ENCODE measurements at regions not wholly inside any gene's neighbourhood (a gene's known extent, or its start where the extent isn't known, plus 50 kb on each side); places are given as distances from the start of the nearest gene placed in this dataset.

- TF ChIP-seq TAF1 (IDR thresholded peaks at IDR 0.05; ENCODE audit: low read depth) (no peak), YY1 (IDR thresholded peaks at IDR 0.05; ENCODE audit: low read depth) (no peak), REST (IDR thresholded peaks at IDR 0.05; ENCODE audit: low read depth) (no peak), EP300 (IDR thresholded peaks at IDR 0.05; ENCODE audit: borderline replicate concordance) (no peak), FOXM1 (IDR thresholded peaks at IDR 0.05; ENCODE audit: borderline replicate concordance, low read depth) (no peak)
These were observed 96.5 kb upstream of the CAMK1G start for GRCh38 chr1:209486861-209487593.

All from Ishikawa (cell line).